ENCODE measurements at regions not wholly inside any gene's neighbourhood (a gene's known extent, or its start where the extent isn't known, plus 50 kb on each side); places are given as distances from the start of the nearest gene placed in this dataset.

GRCh38 chr10:131574707-131575430, 263.3 kb upstream of the TCERG1L start:
- peak; percentile 2 to 49 for DNase-seq (ENCODE audit: low spot score in 2 of 2)
- Histone ChIP-seq H3K4me1 (no peaks in the 10 kb centered on the region), H3K36me3 (no peaks in the 10 kb centered on the region), H3K4me3 (no peak overlapping the region), H3K27ac (no peak overlapping the region), H3K27me3 (peaks cover 0 to 22% of the 10 kb centered on the region in 2 donors), H3K9me3 (no peaks in the 10 kb centered on the region)
- TF ChIP-seq POLR2A (IDR thresholded peaks at IDR 0.05) (no peak), POLR2AphosphoS5 (IDR thresholded peaks at IDR 0.05) (no peak)
- TF ChIP-seq, protein P1, sequence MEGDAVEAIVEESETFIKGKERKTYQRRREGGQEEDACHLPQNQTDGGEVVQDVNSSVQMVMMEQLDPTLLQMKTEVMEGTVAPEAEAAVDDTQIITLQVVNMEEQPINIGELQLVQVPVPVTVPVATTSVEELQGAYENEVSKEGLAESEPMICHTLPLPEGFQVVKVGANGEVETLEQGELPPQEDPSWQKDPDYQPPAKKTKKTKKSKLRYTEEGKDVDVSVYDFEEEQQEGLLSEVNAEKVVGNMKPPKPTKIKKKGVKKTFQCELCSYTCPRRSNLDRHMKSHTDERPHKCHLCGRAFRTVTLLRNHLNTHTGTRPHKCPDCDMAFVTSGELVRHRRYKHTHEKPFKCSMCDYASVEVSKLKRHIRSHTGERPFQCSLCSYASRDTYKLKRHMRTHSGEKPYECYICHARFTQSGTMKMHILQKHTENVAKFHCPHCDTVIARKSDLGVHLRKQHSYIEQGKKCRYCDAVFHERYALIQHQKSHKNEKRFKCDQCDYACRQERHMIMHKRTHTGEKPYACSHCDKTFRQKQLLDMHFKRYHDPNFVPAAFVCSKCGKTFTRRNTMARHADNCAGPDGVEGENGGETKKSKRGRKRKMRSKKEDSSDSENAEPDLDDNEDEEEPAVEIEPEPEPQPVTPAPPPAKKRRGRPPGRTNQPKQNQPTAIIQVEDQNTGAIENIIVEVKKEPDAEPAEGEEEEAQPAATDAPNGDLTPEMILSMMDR (IDR thresholded peaks at IDR 0.05): no peak
- intact Hi-C loops (cut with DNase I; ENCODE audit: low total_unique reads): no loop called here

GRCh38 chr10:131575877-131576276, 264.4 kb upstream of the TCERG1L start:
- H3K9me3 ChIP-seq: no peaks in the 10 kb centered on the region
- no peaks in the 10 kb centered on the region for H3K36me3 ChIP-seq
- peaks cover 0 to 16% of the 10 kb centered on the region in 2 donors for H3K27me3 ChIP-seq
- intact Hi-C loops (cut with DNase I; ENCODE audit: low total_unique reads): no loop called here
- no peak for DNase-seq (ENCODE audit: low spot score in 2 of 2)
- no peak overlapping the region for H3K4me3 ChIP-seq
- TF ChIP-seq POLR2A (IDR thresholded peaks at IDR 0.05) (no peak), POLR2AphosphoS5 (IDR thresholded peaks at IDR 0.05) (no peak)
- H3K4me1 ChIP-seq: no peaks in the 10 kb centered on the region
- no peak overlapping the region for H3K27ac ChIP-seq

- intact Hi-C loops (cut with DNase I; ENCODE audit: low total_unique reads): no loop called here
- DNase-seq (ENCODE audit: low spot score in 2 of 2): peak; percentile 11 to 38
Measured at GRCh38 chr10:131576341-131577177, 265.0 kb upstream of the TCERG1L start.

GRCh38 chr10:131577178-131577555, 265.6 kb upstream of the TCERG1L start:
- H3K27ac ChIP-seq: no peak overlapping the region
- TF ChIP-seq, protein P1 (IDR thresholded peaks at IDR 0.05): no peak
- no peak for TF ChIP-seq POLR2AphosphoS5 (IDR thresholded peaks at IDR 0.05)
- no peak for TF ChIP-seq POLR2A (IDR thresholded peaks at IDR 0.05)
- no peaks in the 10 kb centered on the region for H3K36me3 ChIP-seq
- H3K4me1 ChIP-seq: no peaks in the 10 kb centered on the region
- H3K9me3 ChIP-seq: no peaks in the 10 kb centered on the region
- H3K27me3 ChIP-seq: peaks cover 0 to 16% of the 10 kb centered on the region in 2 donors
- no peak for DNase-seq (ENCODE audit: low spot score in 2 of 2)
- H3K4me3 ChIP-seq: no peak overlapping the region
- intact Hi-C loops (cut with DNase I; ENCODE audit: low total_unique reads): no loop called here

More at GRCh38 chr10:131576341-131577177, 265.0 kb upstream of the TCERG1L start:
- H3K4me1 ChIP-seq: no peaks in the 10 kb centered on the region
- no peak overlapping the region for H3K4me3 ChIP-seq
- H3K27me3 ChIP-seq: peaks cover 0 to 16% of the 10 kb centered on the region in 2 donors
- H3K27ac ChIP-seq: no peak overlapping the region
- no peaks in the 10 kb centered on the region for H3K36me3 ChIP-seq
- H3K9me3 ChIP-seq: no peaks in the 10 kb centered on the region
- TF ChIP-seq, protein P1 (IDR thresholded peaks at IDR 0.05): no peak
- no peak for TF ChIP-seq POLR2AphosphoS5 (IDR thresholded peaks at IDR 0.05)
- TF ChIP-seq POLR2A (IDR thresholded peaks at IDR 0.05): no peak

GRCh38 chr10:131577786-131578471, 266.4 kb upstream of the TCERG1L start:
- Histone ChIP-seq H3K4me3 (no peak overlapping the region), H3K36me3 (no peaks in the 10 kb centered on the region), H3K27me3 (peaks cover 0 to 16% of the 10 kb centered on the region in 2 donors), H3K9me3 (no peaks in the 10 kb centered on the region), H3K27ac (no peak overlapping the region), H3K4me1 (no peaks in the 10 kb centered on the region)
- peak; percentile 3 to 30 for DNase-seq (ENCODE audit: low spot score in 2 of 2)
- intact Hi-C loops (cut with DNase I; ENCODE audit: low total_unique reads): no loop called here
- TF ChIP-seq POLR2AphosphoS5 (IDR thresholded peaks at IDR 0.05) (no peak), POLR2A (IDR thresholded peaks at IDR 0.05) (no peak)
- TF ChIP-seq, protein P1 (IDR thresholded peaks at IDR 0.05): no peak
